H4 (cell line): ENCODE measurements at regions not wholly inside any gene's neighbourhood (a gene's known extent, or its start where the extent isn't known, plus 50 kb on each side); places are given as distances from the start of the nearest gene placed in this dataset.
"Not testable (repeated sequence)": the region's sequence is repeated elsewhere in the genome, so short reads cannot be mapped to it uniquely, and the experiment has no call there.

Source experiments
- DNase-seq: peaks from one replicate; pipeline ENCODE4 v3.0.0-alpha.2; 2015; ENCODE audit warnings: low spot score

DNA sequence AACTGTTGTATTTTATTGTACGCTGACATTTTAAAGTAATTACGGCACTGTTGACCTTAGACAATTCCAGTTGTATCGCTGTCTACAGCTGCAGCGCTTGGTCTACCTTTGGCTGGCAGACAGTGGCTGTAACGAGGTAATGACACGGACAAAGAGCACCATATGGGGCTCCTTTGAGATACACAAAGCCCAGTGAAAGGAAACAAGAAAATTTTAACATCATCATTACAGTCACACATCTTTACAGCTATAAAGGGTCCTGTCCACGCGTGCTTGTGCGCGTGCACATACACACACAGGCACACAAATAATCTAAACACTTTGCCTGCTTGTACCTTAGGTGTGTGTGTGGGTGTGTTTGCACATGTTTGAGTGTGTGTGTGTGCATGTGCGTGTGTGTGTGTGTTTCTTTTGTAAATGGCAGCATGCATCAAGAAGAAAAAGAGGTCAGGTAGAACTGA is 946.0 kb downstream of the NR2F1-AS1 start:
- DNase-seq: no peak

DNA sequence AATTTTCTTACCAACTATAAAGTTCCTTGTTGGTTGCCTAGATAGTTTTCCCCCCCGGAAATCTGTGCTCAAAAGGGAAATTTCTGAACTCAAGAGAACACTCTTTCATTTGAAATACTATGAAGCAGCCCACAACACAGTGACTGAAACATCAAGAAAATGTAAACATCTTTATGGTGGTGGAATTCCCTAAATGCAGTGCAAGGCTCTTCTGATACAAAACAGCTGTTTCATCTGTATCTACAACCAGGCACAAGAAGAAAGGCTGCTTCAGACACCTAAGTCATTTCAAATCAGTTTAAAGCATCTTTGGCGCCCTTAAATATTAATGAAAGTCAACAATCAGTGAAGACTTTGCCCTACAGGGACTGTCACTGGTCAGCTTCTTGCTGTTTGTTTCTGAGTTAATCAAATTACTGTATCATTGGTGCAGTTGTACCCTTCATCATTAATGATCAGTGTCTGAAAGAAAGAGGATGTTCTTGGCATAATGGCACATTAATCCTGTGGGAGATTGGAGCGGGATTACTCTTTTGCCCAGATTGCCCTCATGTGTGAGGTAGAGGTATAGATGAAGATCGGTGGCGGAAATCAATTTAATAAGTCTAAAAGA is 947.0 kb downstream of the NR2F1-AS1 start:
- no peak for DNase-seq

DNA sequence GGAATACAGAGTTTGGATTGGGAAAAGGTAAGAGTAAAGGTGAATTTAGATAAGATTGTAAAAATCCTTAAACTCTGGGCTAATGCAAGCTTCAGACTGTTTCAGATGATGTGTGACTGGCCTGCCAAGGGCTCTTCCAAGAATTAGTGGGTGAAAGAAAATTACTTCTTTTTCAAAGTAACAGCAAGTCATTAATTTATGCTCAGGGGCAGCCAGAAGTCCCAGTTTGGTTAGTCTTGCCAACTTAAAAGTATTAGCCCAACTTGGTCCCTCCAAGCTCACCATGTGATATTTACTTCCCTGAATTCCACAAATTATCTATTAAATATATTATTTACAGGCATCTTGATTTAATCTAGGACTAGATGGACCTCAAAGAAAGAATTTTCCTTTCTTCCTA is 947.8 kb downstream of the NR2F1-AS1 start:
- no peak for DNase-seq

DNA sequence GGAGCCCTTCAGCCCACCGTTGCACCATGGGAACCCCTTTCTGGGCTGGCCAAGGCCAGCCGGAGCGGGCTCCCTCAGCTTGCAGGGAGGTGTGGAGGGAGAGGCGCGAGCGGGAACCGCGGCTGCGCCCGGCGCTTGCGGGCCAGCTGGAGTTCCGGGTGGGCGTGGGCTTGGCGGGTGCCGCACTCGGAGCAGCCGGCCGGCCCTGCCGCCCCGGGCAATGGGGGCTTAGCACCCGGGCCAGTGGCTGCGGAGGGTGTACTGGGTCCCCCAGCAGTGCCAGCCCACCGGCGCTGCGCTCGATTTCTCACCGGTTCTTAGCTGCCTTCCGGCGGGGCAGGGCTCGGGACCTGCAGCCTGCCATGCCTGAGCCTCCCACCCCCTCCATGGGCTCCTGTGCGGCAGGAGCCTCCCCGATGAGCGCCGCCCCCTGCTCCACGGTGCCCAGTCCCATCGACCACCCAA is 949.8 kb downstream of the NR2F1-AS1 start:
- DNase-seq: not testable (repeated sequence)

DNA sequence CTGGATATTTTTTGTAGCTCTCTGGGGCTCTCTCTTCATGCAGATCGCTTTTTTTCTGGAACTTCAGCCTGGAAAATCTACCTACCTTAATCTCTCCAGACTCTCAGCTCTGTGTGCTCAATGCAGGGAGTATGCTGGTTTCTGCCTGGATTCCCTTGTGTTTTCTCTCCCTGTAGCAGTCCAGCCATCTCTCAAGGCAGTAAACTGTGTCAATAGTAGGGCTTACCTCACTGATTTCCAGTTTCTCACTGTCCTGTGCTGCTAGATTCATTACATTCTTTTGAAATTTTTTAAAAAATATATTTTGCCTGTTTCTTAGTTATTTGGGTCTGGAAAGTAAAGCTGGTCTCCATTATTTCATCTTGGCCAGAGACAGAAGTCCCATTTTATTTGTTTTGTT is 951.4 kb downstream of the NR2F1-AS1 start:
- no peak for DNase-seq

DNA sequence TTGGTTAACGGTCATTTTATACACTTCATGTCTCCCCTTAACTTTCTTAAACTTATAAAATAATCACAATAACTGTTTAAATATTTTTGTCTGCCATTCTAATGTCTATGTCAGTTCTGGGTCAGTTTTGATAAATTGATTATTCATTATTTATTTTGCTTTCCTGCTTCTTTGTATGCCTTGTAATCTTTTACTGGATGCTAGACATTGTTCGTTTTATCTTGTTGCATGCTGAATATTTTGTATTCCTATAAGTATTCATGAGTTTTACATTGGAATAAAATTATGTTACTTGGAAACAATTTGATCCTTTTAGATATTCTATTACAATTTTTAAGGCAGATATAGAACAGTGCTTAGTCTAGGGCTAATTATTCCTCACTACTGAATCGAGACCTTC is 952.0 kb downstream of the NR2F1-AS1 start:
- DNase-seq: no peak

DNA sequence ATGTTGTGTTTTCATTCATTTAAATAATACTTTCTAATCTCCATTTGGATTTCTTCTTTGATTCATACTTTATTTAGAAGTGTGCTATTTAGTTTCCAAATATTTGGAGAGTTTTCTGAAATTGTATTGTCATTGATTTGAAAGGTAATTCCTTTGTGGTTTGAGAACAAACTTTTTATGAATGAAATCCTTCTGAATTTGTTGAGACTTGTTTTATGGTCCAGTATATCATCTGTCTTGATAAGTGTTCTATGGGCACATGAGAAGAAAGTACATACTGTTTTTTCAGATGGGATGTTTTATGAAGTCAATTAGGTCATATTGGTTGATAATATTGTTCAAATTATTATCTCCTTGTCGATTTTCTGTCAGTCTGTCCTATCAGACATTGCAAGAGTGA is 953.8 kb downstream of the NR2F1-AS1 start:
- no peak for DNase-seq

DNA sequence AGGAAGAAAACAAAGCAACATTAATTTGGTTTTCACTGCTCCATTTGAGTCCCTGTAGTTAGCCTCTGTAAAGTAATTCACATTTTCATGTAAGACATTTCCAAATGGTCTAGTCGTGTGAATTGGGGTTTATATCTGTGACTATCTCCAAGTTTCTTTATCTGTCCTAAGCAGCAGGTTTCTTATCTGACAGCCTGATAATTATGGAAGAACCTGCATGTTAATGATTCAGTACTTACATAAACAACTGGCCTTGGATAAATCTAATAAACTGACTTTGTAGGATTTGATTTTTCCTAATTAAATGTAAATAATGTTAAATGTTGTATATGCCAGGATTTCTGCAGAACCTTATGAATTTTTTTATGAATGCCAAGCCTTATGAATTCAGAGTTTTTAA is 964.9 kb downstream of the NR2F1-AS1 start:
- DNase-seq: no peak

DNA sequence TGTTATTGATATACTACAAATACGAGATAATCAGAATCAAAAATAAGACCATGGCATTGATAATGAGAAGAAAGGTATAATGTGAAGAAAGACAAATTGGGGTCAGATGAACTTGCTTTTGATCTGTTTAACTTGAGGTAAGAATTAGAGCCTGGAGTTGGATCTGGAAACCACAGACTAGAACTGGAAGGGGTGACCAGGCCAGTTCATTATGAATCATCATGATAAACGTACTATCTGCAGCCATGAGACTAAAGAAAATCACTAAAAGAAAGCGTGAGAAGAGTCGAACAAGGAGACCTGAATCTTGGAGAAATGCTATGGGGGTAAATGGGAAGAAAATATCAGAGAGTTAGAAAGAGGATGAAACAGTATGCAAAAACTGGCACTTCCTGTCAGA is 967.5 kb downstream of the NR2F1-AS1 start:
- no peak for DNase-seq

DNA sequence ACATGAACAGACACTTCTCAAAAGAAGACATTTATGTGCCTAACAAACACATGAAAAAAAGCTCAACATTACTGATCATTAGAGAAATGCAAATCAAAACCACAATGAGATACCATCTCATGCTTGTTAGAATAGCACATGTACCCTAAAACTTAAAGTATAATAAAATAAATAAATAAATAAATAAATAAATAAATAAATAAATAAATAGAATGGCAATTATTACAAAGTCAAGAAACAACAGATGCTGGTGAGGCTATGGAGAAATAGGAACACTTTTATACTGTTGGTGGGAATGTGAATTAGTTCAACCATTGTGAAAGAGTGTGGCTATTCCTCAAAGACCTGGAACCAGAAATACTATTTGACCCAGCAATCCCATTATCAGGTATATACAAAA is 970.6 kb downstream of the NR2F1-AS1 start:
- DNase-seq: not testable (repeated sequence)

DNA sequence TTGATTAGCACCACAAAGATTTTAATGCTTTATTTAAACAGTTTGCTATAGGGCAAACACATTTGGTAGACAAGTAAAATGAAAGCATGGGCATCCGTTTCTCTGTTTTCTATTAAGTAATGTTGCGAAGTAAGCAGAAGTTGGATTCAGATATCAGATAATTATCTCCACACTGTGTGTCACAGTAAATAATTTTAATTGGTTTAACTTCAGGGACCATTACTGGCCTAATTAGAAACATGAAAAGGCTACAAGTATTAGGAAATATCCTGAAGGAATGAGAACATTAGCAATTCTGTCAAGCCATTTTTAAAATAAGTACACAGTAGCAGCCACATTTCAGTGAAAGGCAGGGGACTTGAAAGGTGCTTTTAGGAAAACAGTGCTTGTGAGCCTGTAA is 975.4 kb downstream of the NR2F1-AS1 start:
- no peak for DNase-seq

DNA sequence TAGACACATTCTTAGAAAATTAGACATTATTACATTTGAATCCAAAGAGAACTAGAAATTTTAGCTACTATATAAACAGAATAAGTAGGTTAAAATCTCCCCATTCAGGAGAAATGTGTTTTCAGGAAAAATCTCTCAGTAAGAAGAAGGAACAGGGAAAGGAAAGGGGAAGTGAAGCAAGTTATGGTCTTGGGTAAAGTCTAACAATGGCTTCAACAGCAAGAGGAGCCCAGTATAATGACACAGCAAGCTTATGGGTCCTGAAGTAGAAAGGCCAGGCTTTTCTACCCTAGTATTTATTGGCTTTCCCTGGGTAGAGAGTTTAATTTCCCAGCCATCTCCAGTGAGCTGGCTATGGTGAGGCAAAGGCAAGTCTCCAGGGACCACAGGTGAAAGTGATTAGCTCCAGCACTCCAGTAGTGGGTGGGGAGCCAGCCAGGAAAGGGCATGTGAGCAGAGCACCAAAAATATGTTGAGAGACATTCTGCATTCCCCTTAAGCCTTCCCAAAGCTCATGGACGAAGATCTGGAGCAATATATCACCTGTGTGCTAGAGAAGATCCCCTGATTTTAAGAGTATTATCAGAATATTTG is 981.7 kb downstream of the NR2F1-AS1 start:
- no peak for DNase-seq

DNA sequence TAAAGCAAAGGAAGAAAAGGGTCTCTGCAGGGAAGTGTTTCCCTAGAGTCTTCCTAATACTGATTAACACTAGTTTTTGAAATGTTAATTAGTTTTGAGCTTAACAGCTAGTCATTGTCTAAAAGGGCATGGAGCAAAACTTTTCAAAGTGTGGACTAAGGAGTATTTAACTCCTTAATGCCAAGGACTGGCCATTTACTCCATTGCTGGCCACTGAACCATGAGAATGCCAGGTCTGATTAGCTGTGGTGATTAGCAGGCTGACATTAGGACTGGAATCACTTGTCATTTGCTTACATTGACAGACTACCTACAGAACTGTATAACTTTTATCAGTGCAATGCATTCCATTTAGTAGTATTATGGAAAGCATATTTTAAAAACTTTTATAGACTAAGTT is 987.0 kb downstream of the NR2F1-AS1 start:
- DNase-seq: no peak

DNA sequence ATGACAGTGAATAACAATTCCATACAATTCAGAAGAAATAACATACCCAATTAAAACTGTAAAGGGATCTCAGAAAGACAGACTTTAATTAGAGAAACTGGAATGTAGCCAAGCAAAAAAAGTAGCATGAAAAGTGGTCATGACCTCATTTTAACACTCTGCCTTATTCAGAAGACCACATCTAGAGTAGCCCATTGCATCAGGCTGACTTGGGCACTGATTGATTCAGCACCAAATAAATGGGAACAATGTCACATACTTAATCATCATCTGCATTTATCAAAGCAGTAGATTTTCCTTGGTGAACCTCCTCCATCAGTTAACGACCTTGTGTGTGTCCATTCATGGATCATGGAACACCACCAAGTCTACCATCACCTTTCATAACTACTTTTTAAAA is 992.1 kb downstream of the NR2F1-AS1 start:
- DNase-seq: no peak

DNA sequence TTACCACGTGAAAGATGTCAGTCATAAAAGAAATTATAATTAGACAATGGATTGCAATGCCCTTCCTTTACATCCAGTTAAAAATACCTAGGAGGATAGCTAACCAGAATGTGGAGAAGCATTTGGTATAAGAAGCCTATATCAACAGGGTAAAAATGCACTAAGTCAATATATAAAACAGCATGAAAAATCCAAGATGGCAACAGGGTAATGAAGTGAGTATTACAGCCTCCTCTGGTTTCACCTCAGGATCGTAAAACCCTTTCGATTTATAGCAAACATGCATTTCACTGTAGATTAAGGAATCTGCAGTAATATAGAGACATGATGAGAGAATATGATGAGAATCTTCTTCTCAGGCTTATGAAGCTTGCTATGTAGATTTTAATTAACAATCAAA is 999.3 kb downstream of the NR2F1-AS1 start:
- no peak for DNase-seq

DNA sequence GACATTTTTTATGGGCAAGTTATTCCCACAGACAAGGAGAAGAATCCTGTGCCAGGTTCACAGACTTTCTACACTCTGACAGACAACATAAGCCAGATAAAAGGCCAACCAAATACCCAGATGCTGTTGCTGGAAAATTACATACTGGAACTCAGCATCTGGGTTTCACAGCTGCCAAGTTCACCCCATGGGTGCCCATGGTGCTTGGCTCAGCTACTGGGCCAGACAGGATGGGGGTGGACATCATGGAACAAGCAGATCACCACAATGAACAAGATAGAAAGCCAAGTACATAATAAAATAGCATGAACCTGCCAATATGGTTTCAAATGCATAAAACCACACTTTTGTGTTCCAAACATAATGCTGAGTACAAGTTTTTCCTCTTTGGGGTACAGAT is 999.8 kb downstream of the NR2F1-AS1 start:
- peak; percentile 5 for DNase-seq

DNA sequence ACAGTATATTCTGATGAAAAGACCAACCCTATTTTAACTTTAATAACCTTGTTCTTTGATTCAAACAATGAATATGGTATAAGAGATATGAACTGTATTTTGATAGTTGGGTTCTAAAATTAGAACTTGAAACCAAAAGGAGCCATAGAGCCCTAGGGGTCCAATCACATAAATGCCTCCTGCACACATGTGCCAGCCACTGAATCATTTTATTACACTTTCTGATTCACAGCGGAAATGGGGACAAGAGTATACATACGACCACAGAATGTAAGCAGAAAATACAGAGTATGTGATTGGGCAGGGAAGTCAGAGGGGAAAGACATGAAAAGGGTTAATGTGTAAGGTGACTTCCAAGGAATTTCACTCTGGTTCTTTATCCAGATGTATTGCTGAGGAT is 1000.2 kb downstream of the NR2F1-AS1 start:
- DNase-seq: peak; percentile 71

DNA sequence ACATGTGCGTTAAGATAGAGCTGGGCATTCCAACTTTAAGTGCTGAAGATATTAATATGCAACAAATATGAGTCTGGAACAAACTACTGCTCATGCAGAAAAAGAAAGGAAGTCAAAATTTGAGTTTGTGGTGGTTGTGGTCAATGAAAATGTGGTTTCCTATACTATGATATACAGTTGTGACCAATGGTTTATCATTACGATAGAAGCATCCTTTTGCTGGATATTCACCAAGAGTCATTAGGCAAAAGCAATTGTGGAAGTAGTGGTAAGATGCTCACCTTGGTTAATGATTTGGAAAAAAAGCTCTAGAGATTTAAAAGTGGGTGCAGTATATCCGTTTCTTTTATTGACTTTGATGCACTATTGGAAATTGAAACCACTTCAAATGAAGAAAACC is 1007.0 kb downstream of the NR2F1-AS1 start:
- DNase-seq: no peak

DNA sequence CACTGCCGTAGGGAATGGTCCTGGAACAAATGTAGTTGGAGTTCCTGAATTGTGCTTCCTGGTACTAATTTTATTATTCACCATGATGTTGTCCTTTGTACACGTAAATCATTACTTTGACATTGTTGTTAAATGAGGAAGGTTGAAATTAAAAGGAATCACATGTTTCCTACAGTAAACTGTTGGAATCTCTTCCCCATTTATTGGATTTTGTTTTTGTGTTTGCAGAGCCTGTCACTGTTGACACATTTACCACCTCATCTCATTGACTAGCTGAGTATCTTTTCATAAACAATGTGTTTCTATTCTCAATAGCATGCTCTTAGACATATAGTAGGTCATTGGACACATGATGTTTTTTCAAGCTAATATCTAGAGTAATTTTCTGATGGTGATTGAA is 1012.5 kb downstream of the NR2F1-AS1 start:
- no peak for DNase-seq

DNA sequence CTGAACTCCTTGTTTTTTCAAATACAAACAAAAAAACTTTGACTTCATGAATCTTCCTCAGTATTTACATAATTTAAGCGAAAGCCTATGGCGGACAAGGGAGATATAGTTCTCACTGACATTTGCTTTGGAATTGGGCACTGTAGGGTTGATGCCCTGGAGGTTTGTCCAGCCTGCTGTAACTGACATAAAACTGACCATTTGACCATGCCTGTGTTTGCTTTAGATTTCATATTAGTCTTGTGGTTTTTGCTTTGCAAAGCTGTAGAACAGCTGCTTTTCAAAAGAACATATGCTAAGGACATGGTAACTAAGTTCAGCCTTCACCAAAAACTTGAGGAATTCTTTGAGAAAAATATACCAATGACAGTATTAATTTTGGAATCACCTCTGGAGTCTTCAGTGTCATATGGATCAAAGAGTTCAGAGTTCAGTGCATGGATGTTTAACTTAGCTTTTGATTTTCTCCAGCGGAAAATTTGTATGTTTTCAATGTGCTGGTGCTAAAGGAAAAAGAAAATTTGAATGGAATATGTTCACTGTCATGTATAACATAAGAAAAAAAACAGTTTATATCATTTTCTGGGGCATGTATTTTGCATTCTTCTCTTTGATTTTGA is 1013.1 kb downstream of the NR2F1-AS1 start:
- DNase-seq: no peak

DNA sequence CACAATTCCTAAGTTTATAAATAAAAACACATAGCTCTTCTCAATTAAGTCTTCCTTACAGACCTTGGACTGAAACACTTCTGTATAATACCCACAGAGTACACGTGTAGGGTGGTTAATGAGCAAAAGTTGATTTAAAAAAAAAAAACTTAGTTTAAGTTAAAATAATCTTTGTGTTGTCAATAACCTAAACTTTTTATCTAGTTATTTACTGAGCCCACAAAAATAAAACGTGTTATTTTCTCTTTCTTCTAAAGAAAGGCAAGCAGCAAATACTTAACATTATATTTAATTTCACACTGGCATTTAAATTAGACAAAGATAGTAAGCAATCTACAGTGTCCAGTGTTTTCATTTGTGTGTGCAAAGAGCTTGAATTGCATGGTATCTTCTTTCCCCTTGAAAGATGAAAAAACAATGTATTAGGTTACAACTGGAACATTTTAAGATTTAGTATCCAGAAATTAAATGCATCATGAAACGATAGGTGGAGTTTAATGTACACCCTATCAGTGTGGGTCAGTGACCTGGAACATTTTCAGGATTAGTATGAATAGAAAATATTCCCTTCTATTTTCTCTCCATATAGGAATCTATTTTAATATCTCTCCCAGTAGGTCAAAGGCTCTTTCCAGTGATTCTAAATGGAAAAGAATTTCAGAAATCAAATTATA is 1014.8 kb downstream of the NR2F1-AS1 start:
- DNase-seq: no peak

DNA sequence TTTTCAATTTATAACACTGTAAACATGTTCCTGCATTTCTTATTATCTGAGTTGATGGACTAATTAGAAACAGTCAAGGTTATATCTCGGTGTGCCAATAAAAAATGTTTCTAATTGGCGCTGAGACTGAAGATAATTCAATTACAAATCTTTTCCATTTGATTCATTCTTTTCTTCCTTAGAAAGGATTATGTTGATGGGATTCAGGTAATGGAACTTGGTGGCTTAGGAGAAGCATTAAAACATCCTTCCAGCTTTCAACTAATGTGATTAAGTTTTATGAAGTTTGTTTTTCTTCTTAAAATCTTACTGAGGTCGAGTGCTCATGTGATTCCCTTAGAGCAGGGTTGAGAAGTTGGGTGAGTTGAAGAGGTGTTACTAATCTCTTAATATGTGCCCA is 1015.3 kb downstream of the NR2F1-AS1 start:
- DNase-seq: no peak

DNA sequence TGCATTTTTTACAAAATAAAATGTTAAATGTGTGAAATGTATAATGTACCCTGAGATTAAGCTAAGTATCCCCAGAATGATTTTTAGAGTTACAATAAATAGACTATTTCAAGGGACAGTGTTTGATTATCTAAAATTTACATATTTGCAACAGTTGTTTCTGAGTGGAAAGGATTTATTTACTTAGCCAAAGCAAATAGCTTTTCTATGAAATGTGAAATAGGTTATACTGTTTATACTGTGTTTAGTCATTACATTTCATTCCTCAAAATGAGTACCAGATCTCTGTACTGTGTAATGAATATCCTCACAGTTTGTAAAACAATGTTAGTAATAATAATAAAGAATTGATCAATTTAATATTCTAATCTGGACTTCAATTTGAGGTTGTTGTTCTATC is 1019.0 kb downstream of the NR2F1-AS1 start:
- DNase-seq: no peak
